ENCODE measurements at regions not wholly inside any gene's neighbourhood (a gene's known extent, or its start where the extent isn't known, plus 50 kb on each side); places are given as distances from the start of the nearest gene placed in this dataset.

- no peak for DNase-seq
Measured at GRCh38 chr1:39109644-39110043, 83.5 kb downstream of the NDUFS5 start.

- DNase-seq = no peak
Measured at GRCh38 chr1:39110325-39110851, 84.2 kb downstream of the NDUFS5 start.

- no peak for DNase-seq
Measured at GRCh38 chr1:39110882-39111281, 84.7 kb downstream of the NDUFS5 start.

DNA sequence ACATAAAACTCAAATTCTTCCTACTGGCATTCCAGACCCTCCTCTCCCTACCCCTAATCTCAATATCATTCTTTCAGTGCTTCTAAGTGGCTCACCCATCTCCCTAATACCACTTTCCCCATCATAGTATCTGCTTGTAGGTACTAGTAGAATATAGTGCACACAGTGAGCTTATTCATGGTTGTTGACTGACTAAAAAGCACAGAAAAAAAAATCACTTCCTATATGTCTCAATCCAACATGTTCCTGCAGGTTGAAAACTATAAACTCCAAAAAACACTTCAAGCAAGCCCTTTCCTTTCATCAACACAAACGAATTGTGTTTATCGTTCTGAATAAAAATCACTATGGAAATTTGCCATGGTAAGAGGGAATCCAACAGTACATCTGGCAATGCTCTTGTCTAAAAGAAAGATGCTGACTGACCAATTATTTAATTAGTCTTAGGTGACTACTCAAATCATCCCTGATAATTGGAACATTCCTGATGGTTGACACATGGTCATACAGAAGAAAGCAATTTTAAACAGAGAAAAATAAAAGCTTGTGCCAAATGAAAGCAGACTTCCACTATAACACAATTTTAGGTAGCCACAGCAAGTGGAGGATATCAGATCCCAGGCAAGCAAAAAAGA, 87.1 kb downstream of the NDUFS5 start:
- no peak for DNase-seq

DNA sequence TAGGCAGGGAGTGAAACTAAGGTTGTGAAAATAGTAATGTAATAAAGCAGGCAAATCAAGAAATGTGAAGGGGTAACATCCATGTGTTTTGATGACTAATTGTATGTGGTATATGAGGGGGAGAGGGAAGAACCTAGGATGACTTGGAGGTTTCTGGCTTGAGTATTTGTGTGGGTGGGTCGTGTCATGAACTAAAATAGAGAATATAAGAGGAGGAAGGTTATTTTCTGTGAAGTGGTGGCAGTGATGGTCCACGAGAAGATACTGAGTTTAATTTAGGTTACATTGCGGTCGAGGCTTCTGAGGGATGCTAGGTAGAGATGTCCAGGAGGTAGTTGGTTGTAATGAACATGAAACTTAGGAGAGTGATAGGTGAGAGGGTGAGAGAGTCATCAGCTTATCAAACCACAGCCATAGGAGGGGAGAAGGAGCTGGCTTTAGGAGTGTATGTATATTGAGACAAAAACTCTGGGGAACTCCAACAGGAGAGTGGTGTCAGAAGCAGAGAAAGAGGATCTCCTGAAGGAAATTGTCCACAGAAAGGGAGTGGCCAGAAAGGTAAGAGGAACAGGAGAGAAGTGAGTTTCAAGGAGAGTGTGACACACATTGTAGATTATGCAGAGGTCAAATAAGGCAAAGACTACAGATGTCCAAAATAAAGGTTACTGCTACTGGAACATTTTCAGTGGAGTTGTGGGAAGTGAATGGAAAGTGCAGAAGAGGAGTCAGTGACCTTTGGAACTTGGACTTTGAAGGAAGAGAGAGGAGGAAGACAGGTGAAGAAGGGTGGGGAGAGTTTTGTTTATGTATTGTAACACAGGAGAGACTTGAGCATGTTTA, 89.0 kb upstream of the MACF1 start:
- no peak for DNase-seq

DNA sequence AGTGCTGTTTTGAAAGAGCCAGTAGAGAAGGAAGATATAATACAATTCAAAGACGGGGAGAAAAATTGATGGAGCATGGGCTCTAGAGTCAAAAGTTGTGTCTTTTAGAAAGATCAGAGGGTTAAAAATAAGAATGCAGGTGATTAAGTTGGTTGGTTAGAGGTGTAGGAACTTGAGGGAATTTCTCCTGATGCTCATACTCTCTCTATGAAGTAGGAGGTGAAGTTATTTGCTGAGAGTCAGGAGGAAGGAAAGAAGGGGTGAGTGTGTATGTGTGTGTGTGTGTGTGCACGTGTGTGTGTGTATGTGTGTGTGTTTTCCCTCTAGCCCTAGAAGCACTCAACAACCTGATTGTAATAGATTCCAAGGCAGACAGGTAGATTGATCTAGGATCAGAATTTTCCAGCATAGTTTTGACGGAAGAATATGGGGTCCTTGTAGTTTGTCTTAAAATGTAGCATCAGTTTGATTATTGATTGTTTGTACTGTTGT, 88.3 kb upstream of the MACF1 start:
- DNase-seq = no peak

DNA sequence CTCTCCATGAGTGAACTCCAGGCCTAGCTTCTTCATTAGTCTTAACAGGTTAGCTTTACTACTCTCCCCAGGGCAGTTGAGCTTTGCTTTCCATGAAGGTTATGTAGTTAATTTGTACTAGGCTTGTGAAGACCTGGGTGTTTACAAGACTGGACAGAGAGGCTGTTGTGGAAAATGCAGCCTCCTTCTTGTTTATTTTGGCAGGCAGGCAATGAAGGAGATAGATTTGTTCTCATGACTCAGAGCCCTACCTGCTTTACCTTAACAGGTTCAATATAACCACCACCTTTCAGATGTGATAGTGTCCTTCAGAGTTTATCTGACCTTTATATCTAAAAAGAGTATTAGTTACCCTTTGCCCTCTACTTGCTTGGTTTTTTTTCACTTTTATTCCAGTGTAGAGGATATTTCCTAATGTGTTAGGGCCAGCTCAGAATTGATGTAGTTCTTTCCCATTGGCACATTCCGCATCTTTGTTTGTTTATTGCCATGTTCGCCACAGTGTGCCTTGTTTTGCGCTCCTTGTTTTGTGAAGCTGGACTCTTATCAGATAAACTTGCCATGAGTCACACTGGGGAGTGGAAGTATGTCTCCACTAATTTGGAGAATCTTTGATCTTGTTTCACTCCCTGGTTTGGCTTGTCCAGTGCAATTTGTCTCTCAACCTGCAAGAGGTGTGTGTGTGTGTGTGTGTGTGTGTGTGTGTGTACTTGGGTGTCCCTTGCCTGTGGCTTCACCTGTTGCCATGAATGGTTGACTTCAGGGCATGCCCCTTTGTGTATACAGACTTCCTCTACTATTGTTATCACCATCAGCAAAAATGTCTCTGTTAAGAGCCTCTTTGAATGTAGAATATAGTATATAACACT, 87.4 kb upstream of the MACF1 start:
- DNase-seq = no peak

GRCh38 chr1:39117899-39118450, 86.5 kb upstream of the MACF1 start:
- DNase-seq = no peak

DNA sequence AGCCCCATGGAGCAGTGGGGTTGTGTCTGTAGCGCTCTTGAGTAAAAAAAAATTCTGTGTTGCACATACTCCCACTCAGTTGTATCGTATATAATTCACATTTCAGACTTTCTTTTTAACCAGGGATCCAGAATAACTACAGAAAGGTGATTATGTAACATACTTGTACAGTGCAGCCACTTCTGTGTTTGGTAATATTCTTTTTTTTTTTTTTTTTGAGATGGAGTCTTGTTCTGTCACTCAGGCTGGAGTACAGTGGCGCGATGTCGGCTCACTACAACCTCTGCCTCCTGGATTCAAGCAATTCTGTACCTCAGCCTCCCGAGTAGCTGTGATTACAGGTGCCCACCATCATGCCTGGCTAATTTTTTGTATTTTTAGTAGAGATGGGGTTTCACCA, 82.4 kb upstream of the MACF1 start:
- no peak for DNase-seq

- no peak for DNase-seq
Measured at GRCh38 chr1:39124282-39124681, 80.2 kb upstream of the MACF1 start.

- no peak for DNase-seq
Measured at GRCh38 chr1:39127513-39127912, 77.0 kb upstream of the MACF1 start.

- no peak for DNase-seq
Measured at GRCh38 chr1:39128126-39128525, 76.4 kb upstream of the MACF1 start.

- no peak for DNase-seq
Measured at GRCh38 chr1:39128959-39129358, 75.5 kb upstream of the MACF1 start.

- DNase-seq = no peak
Measured at GRCh38 chr1:39129514-39129913, 75.0 kb upstream of the MACF1 start.

DNA sequence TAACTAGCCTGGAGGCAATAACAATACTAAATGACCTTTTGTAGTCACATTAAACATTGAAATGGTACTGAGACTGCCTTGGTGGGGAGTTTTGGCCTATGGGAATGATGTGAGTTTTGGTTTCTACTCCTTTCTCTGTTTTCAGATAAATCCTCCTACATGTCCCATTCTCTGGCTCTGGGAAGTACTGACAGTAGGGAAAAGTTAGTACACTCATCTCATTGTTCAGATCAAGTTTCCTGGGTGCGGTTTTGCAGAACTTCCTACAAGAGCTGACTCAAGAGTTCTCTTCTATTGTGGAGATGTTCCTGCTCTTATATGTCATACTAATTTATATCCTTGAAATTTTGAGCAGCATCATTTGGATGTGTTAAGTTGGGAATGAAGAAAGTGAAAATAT, 74.2 kb upstream of the MACF1 start:
- DNase-seq = no peak

DNA sequence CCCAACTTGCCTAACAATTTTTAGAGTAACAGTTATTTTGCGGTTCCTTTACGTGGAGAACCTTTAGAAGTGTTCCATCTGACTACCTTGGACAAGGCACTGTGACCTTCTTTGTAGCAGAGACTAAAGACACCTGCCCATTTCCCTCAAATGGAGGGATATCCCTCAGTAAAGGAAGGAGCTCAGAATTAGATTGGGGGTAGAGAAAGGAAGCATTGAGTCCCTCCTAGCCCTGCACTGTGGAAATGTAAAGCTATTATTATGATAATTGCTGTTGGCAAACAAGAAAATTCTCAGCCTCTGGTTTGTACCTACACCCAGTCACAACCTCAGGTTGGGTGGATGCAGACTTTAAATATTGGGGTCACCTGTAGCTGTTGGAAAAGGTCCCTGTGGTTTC, 72.6 kb upstream of the MACF1 start:
- no peak for DNase-seq

DNA sequence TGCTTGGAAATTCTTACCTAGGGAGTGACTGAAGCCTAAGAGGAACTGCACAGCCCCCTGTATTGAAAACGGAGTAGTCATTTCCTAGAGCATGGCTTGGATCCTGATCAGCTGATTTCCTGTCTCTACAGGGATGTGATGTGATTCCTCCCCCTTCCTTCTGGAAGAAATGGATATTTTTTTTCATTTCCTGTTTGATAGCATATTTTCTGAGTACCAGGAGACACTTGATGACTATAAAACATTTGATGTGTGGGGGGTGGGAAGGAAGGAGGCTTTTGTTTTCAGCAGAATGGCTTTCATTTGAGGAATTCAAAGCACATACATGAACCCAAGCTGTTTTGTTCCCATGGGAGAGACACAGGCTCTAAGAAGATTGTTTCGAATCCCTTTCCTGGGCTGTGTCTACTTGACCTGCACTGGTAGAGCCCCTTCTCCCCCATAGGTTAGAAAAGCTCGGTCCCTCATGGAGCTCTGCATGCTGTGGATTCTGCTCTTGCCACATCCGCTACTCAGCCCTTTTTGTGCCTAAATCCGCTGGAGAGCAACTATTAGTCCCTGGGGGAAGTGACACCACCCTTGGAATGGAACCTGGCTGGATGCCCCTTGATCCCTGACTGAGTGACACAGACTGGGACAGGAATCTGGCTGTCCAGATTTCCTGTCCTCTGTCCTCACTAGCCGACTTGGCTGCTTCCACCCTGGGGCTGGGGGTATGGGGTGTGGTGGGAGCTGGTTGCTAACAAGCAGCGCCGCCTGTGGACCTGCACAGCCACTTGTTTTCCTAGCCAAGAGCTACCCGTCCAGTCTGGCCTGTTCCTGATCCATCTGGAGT, 71.8 kb upstream of the MACF1 start:
- DNase-seq = no peak

DNA sequence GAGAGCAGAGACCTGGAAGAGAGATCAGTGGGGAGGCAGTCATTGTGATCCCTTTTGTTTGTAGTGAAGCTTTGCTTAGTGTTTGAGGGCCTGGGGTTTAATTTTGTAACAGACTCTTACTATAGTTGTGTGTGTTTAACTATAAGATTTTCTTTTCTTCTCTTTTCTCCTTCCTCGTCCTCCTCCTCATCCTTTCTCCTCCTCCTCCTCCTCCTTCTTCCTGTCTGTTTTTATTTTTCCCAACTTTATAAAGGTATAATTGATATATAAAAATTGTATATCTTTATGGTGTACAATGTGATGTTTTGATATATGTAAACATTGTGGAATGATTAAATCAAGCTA, 71.2 kb upstream of the MACF1 start:
- DNase-seq = no peak

GRCh38 chr1:39134768-39135333, 69.6 kb upstream of the MACF1 start:
- no peak for DNase-seq

- no peak for DNase-seq
Measured at GRCh38 chr1:39136638-39137037, 67.9 kb upstream of the MACF1 start.

GRCh38 chr1:39139723-39140360, 64.7 kb upstream of the MACF1 start:
- DNase-seq = no peak

All from CD4-positive, alpha-beta T cell treated with Interleukin-15 for 1 hour (primary cell).